HG03354 (cell line): ENCODE measurements at regions not wholly inside any gene's neighbourhood (a gene's known extent, or its start where the extent isn't known, plus 50 kb on each side); places are given as distances from the start of the nearest gene placed in this dataset.

Source experiments
- ATAC-seq: cut with Tn5 transposase; IDR thresholded peaks from one replicate; pipeline ENCODE4 v1.9.1; 2021; ENCODE audit warnings: mild to moderate bottlenecking; ENCODE audit not compliant: unreplicated experiment, poor library complexity, severe bottlenecking

DNA sequence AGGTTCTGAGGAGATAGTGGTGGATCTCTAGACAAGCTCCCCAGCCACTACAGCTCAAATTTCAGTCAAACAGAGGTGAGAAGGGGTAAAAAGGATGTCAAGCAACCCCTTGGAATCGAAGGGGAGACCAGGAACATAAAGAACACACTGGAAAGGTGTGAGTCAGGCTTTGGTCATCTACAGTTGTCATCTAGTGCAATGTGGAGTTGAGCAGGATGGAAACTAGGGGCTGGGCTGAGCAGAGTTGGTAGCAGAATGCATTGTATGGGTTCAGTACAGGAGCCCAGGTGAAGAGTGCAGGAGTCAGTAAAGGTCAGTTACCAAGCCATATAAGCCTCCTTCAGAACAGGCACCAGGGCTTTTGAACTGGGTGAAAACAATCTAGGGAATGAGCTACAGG lies 52.7 kb upstream of the VAV3 start:
- ATAC-seq, result no peak

DNA sequence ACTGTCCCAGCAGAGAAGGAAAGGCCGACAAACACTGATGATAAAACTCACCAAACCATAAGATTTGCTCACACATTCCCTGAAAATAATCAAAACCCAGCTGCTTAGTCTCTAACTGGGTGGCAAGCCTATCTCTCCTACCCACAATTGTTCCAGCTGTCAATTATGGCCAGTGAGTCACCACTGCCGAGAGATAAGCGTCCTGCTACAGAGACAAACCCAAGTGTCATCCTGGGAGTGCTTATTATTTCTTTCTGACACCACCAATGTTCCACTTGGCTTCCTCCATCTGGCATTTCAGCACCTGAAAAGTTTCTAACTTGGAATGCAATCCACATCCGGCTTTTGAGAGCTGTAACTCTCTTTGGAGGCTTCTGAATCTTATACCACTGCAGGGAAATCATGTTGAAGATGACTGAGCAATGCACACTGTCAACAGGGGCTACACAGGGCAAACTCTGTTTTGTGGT lies 51.5 kb upstream of the VAV3 start:
- no peak for ATAC-seq
